ENCODE measurements at regions not wholly inside any gene's neighbourhood (a gene's known extent, or its start where the extent isn't known, plus 50 kb on each side); places are given as distances from the start of the nearest gene placed in this dataset.

- no peaks in the 10 kb centered on the region for H3K27me3 ChIP-seq
- H3K4me3 ChIP-seq, result no peak overlapping the region
- no peaks in the 10 kb centered on the region for H3K9me3 ChIP-seq (ENCODE audit: low read depth)
- H3K4me1 ChIP-seq (ENCODE audit: low read depth), result peaks cover 10% of the 10 kb centered on the region
- TF ChIP-seq CTCF (IDR thresholded peaks at IDR 0.05; ENCODE audit: low read depth, low read length), result no peak
- no peaks in the 10 kb centered on the region for H3K36me3 ChIP-seq
- H3K27ac ChIP-seq, result no peak overlapping the region
- DNase-seq (ENCODE audit: low read depth in 1 of 2, low spot score in 1 of 2), result no peak
Measured at GRCh38 chr2:120829633-120830025, 94.0 kb downstream of the GLI2 start.

- Histone ChIP-seq H3K36me3 (no peaks in the 10 kb centered on the region), H3K9me3 (ENCODE audit: low read depth) (no peaks in the 10 kb centered on the region), H3K27ac (no peak overlapping the region), H3K27me3 (no peaks in the 10 kb centered on the region), H3K4me3 (no peak overlapping the region), H3K4me1 (ENCODE audit: low read depth) (peaks cover 10% of the 10 kb centered on the region)
- no peak for DNase-seq (ENCODE audit: low read depth in 1 of 2, low spot score in 1 of 2)
- no peak for TF ChIP-seq CTCF (IDR thresholded peaks at IDR 0.05; ENCODE audit: low read depth, low read length)
Measured at GRCh38 chr2:120830096-120830830, 94.6 kb downstream of the GLI2 start.

- TF ChIP-seq CTCF (IDR thresholded peaks at IDR 0.05; ENCODE audit: low read depth, low read length), result no peak
- peaks cover 10% of the 10 kb centered on the region for H3K4me1 ChIP-seq (ENCODE audit: low read depth)
- H3K9me3 ChIP-seq (ENCODE audit: low read depth), result no peaks in the 10 kb centered on the region
- no peak overlapping the region for H3K4me3 ChIP-seq
- DNase-seq (ENCODE audit: low read depth in 1 of 2, low spot score in 1 of 2), result no peak
- no peak overlapping the region for H3K27ac ChIP-seq
- H3K27me3 ChIP-seq, result no peaks in the 10 kb centered on the region
- H3K36me3 ChIP-seq, result no peaks in the 10 kb centered on the region
Measured at GRCh38 chr2:120831086-120831485, 95.4 kb downstream of the GLI2 start.

DNA sequence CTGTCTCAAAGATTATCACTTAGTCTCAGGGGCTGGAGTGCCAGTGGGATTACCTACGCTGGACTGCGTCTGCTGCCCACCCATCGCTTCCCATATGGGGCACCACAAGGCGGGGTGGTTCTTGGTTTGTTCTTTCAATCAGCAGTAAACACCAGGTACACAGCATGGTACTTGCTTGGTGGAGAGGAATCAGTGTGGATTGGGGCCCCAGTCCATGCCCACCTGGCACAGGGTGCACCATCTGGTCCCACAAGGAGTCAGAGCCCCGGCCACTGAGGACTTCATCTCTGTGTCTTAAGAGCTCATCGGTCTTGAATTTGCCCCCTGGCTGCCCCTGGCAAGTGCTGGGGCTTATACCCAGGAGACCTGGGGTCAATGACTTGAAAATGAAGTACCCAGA lies 96.2 kb downstream of the GLI2 start:
- Histone ChIP-seq H3K9me3 (ENCODE audit: low read depth) (no peaks in the 10 kb centered on the region), H3K27ac (no peak overlapping the region), H3K27me3 (no peaks in the 10 kb centered on the region), H3K4me1 (ENCODE audit: low read depth) (peaks cover 10% of the 10 kb centered on the region), H3K36me3 (no peaks in the 10 kb centered on the region), H3K4me3 (no peak overlapping the region)
- no peak for DNase-seq (ENCODE audit: low read depth in 1 of 2, low spot score in 1 of 2)
- TF ChIP-seq CTCF (IDR thresholded peaks at IDR 0.05; ENCODE audit: low read depth, low read length), result no peak

DNA sequence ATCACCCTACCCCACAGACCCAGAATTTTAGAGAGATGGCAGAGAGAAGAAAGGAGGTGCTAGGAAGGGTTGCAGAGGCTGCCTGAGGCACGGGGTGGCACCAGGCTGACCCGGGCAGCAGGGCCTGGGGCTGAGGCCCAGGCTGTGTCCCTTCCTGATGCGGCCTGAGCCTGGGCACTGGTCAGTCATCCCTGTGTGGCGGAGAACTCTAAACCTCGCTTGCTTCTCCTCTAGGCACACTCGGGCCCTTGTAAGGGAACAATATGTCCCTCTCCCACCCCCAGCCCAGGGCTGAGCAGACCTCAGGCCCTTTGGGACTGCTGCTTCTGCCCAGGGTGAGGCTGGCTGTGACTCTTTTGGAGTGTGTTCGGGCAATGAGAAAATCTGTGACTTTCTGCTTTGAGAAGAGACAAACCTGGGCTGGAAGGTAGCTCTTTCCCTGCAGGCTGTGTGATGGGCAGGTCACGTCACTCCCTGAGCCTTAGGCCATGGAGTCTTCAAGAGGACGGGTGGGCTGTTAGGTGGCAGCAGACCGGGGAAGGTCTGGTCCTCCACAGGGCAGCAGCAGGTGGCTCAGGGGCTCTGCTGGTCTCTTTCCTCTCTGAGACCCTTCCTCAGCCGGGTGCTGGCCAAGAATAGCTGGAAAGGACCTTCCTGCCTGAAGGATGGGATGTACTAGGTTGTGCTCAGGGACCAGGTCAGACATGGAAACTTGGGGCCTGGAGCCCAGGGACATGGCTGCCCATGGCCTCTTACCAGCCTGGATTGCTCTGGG lies 96.8 kb downstream of the GLI2 start:
- peaks cover 10% of the 10 kb centered on the region for H3K4me1 ChIP-seq (ENCODE audit: low read depth)
- H3K27ac ChIP-seq, result no peak overlapping the region
- no peak overlapping the region for H3K4me3 ChIP-seq
- H3K36me3 ChIP-seq, result no peaks in the 10 kb centered on the region
- TF ChIP-seq CTCF (IDR thresholded peaks at IDR 0.05; ENCODE audit: low read depth, low read length), result no peak
- H3K9me3 ChIP-seq (ENCODE audit: low read depth), result no peaks in the 10 kb centered on the region
- no peak for DNase-seq (ENCODE audit: low read depth in 1 of 2, low spot score in 1 of 2)
- H3K27me3 ChIP-seq, result no peaks in the 10 kb centered on the region

Data from cardiac muscle cell (in vitro differentiated cells and primary cell).